H9 (cell line): ENCODE measurements at regions not wholly inside any gene's neighbourhood (a gene's known extent, or its start where the extent isn't known, plus 50 kb on each side); places are given as distances from the start of the nearest gene placed in this dataset.

Source experiments
- DNase-seq: peaks from one replicate; pipeline ENCODE4 v3.0.0-alpha.2; 2017
- H2AFZ ChIP-seq: one replicate; pipeline ENCODE4 v1.6.1; 2013; ENCODE audit warnings: mild to moderate bottlenecking, low read length, control low read depth, moderate library complexity
- H2AK5ac ChIP-seq: 2 replicates; pipeline ENCODE4 v1.6.1; 2013; ENCODE audit warnings: low read length, control low read depth, mixed read lengths; ENCODE audit not compliant: insufficient read length
- H2BK120ac ChIP-seq: one replicate; pipeline ENCODE4 v1.6.1; 2013; ENCODE audit warnings: low read depth, mild to moderate bottlenecking, low read length, control low read depth, inconsistent platforms; ENCODE audit not compliant: poor library complexity, severe bottlenecking
- H2BK12ac ChIP-seq: 2 replicates; pipeline ENCODE4 v1.6.1; 2013; ENCODE audit warnings: low read length, control low read depth, mixed read lengths, low read depth; ENCODE audit not compliant: insufficient read length
- H2BK15ac ChIP-seq: 2 replicates; pipeline ENCODE4 v1.6.1; 2013; ENCODE audit warnings: low read depth, low read length, control low read depth
- H2BK20ac ChIP-seq: one replicate; pipeline ENCODE4 v1.6.1; 2013; ENCODE audit warnings: low read depth, mild to moderate bottlenecking, low read length, control low read depth, inconsistent platforms; ENCODE audit not compliant: poor library complexity, severe bottlenecking
- H2BK5ac ChIP-seq: 2 replicates; pipeline ENCODE4 v1.6.1; 2013; ENCODE audit warnings: low read length, control low read depth, mixed read lengths; ENCODE audit not compliant: insufficient read length
- H3K14ac ChIP-seq: 2 replicates; pipeline ENCODE4 v1.6.1; 2013; ENCODE audit warnings: low read length, control low read depth; ENCODE audit not compliant: insufficient read depth
- H3K18ac ChIP-seq: 2 replicates; pipeline ENCODE4 v1.6.1; 2013; ENCODE audit warnings: low read depth, mild to moderate bottlenecking, mixed read lengths, low read length, control low read depth; ENCODE audit not compliant: insufficient read length
- H3K23ac ChIP-seq: 2 replicates; pipeline ENCODE4 v1.6.1; 2013; ENCODE audit warnings: low read length, control low read depth, mixed read lengths, low read depth; ENCODE audit not compliant: insufficient read length
- H3K23me2 ChIP-seq: 2 replicates; pipeline ENCODE4 v1.6.1; 2013; ENCODE audit warnings: low read depth, mild to moderate bottlenecking, mixed read lengths, low read length, control low read depth; ENCODE audit not compliant: insufficient read length, poor library complexity, severe bottlenecking
- H3K27ac ChIP-seq: 2 replicates; pipeline ENCODE4 v1.5.1; 2013; ENCODE audit warnings: low read length, control low read depth, mixed read lengths, low read depth; ENCODE audit not compliant: insufficient read length
- H3K27me3 ChIP-seq: 2 replicates; pipeline ENCODE4 v1.6.1; 2013; ENCODE audit warnings: low read length, control low read depth, inconsistent platforms; ENCODE audit not compliant: insufficient read depth
- H3K4ac ChIP-seq: 2 replicates; pipeline ENCODE4 v1.6.1; 2013; ENCODE audit warnings: low read depth, mild to moderate bottlenecking, control low read depth, inconsistent platforms, low read length, moderate library complexity
- H3K4me1 ChIP-seq: 2 replicates; pipeline ENCODE4 v1.6.1; 2013; ENCODE audit warnings: low read length, control low read depth, inconsistent platforms; ENCODE audit not compliant: insufficient read depth
- H3K4me2 ChIP-seq: 2 replicates; pipeline ENCODE4 v1.6.1; 2013; ENCODE audit warnings: low read length, control low read depth, mixed read lengths; ENCODE audit not compliant: insufficient read length, insufficient read depth
- H3K56ac ChIP-seq: 2 replicates; pipeline ENCODE4 v1.6.1; 2013; ENCODE audit warnings: low read depth, mild to moderate bottlenecking, mixed read lengths, low read length, control low read depth; ENCODE audit not compliant: insufficient read length
- H3K79me1 ChIP-seq: 2 replicates; pipeline ENCODE4 v1.6.1; 2013; ENCODE audit warnings: low read depth, mild to moderate bottlenecking, moderate library complexity, low read length, control low read depth, inconsistent platforms; ENCODE audit not compliant: insufficient read depth, poor library complexity, severe bottlenecking
- H3K79me2 ChIP-seq: 2 replicates; pipeline ENCODE4 v1.6.1; 2013; ENCODE audit warnings: low read length, control low read depth, inconsistent platforms; ENCODE audit not compliant: insufficient read depth
- H3K9ac ChIP-seq: 2 replicates; pipeline ENCODE4 v1.6.1; 2013; ENCODE audit warnings: low read length, control low read depth, mixed read lengths; ENCODE audit not compliant: insufficient read length; ENCODE audit errors: extremely low read depth
- H3K9me3 ChIP-seq: one replicate; pipeline ENCODE4 v1.6.1; 2013; ENCODE audit warnings: low read depth, low read length, inconsistent platforms; ENCODE audit not compliant: control insufficient read depth
- H3T11ph ChIP-seq: one replicate; pipeline ENCODE4 v1.6.1; 2013; ENCODE audit warnings: mild to moderate bottlenecking, low read length, control low read depth, inconsistent platforms
- H4K20me1 ChIP-seq: one replicate; pipeline ENCODE4 v1.6.1; 2013; ENCODE audit not compliant: control insufficient read depth, insufficient read length, insufficient read depth
- H4K5ac ChIP-seq: 2 replicates; pipeline ENCODE4 v1.6.1; 2013; ENCODE audit warnings: low read depth, mild to moderate bottlenecking, mixed read lengths, low read length, control low read depth; ENCODE audit not compliant: insufficient read length
- H4K8ac ChIP-seq: replicated peaks from 2 replicates; pipeline ENCODE4 v1.6.1; 2013; ENCODE audit warnings: low read length, control low read depth, mixed read lengths, low read depth; ENCODE audit not compliant: insufficient read length
- H4K91ac ChIP-seq: 2 replicates; pipeline ENCODE4 v1.6.1; 2013; ENCODE audit warnings: low read depth, mild to moderate bottlenecking, moderate library complexity, mixed read lengths, low read length, control low read depth; ENCODE audit not compliant: insufficient read length
- H3K27ac Mint-ChIP-seq, 3 experiments: 2 replicates in 2 of 3; 3 replicates in 1 of 3; pipeline ENCODE4 v1.8.0; 2020 to 2021; ENCODE audit warnings: mixed read lengths in 3 of 3, mild to moderate bottlenecking in 1 of 3, moderate library complexity in 1 of 3
- H3K27me3 Mint-ChIP-seq: 2 replicates; pipeline ENCODE4 v1.8.0; 2021; ENCODE audit warnings: low read depth, mild to moderate bottlenecking, moderate library complexity, mixed read lengths
- H3K36me3 Mint-ChIP-seq, 3 experiments: 2 replicates in 2 of 3; 3 replicates in 1 of 3; pipeline ENCODE4 v1.8.0; 2020 to 2021; ENCODE audit warnings: low read depth in 3 of 3, mixed read lengths in 3 of 3; ENCODE audit not compliant: insufficient read depth in 1 of 3
- H3K4me1 Mint-ChIP-seq, 2 experiments: 2 replicates each; pipeline ENCODE4 v1.8.0; 2020; ENCODE audit warnings: mixed read lengths in 2 of 2
- H3K4me3 Mint-ChIP-seq, 2 experiments: 2 replicates in 1 of 2; 3 replicates in 1 of 2; pipeline ENCODE4 v1.8.0; 2020 to 2021; ENCODE audit warnings: mild to moderate bottlenecking in 2 of 2, mixed read lengths in 2 of 2, moderate library complexity in 1 of 2
- H3K9me3 Mint-ChIP-seq, 2 experiments: 2 replicates in 1 of 2; 3 replicates in 1 of 2; pipeline ENCODE4 v1.8.0; 2020; ENCODE audit warnings: mild to moderate bottlenecking in 2 of 2, mixed read lengths in 2 of 2, moderate library complexity in 1 of 2
- WGBS: extraction: QIAGEN DNeasy Blood & Tissue Kit; methylation state at CpG from one replicate; pipeline ENCODE4 v1.1.7; 2013; ENCODE audit warnings: missing lambda C conversion rate, low lambda C conversion rate, mixed read lengths; ENCODE audit not compliant: insufficient read length; ENCODE audit errors: extremely low coverage; 5-methylcytosine and 5-hydroxymethylcytosine counted together
- TF ChIP-seq, protein P1 (sequence below): fragments of 200-600 bp; sonication (generic); conservative IDR thresholded peaks from 3 replicates; pipeline ENCODE4 v1.8.0; 2021; ENCODE audit warnings: antibody characterized with exemption, mild to moderate bottlenecking

- H3K4me2 ChIP-seq: no peak overlapping the region
- Mint-ChIP-seq H3K27ac (no peak overlapping the region), H3K27me3 (peaks cover 8% of the 10 kb centered on the region), H3K9me3 (no peaks in the 10 kb centered on the region), H3K4me3 (no peak overlapping the region), H3K4me1 (no peaks in the 10 kb centered on the region), H3K36me3 (no peaks in the 10 kb centered on the region)
- H2BK12ac ChIP-seq: no peak overlapping the region
- no peaks in the 10 kb centered on the region for H3K9me3 ChIP-seq
- no peak overlapping the region for H2BK20ac ChIP-seq
- H3K9ac ChIP-seq: no peak overlapping the region
- H2AK5ac ChIP-seq: no peak overlapping the region
- H2BK5ac ChIP-seq: no peak overlapping the region
- no peak overlapping the region for H3K18ac ChIP-seq
- H3K4me1 ChIP-seq: no peaks in the 10 kb centered on the region
- WGBS: no CpG with 5 or more reads among the region's 7 CpGs
- H3K27ac ChIP-seq: no peak overlapping the region
- no peaks in the 10 kb centered on the region for H3K23me2 ChIP-seq
- TF ChIP-seq, protein P1, sequence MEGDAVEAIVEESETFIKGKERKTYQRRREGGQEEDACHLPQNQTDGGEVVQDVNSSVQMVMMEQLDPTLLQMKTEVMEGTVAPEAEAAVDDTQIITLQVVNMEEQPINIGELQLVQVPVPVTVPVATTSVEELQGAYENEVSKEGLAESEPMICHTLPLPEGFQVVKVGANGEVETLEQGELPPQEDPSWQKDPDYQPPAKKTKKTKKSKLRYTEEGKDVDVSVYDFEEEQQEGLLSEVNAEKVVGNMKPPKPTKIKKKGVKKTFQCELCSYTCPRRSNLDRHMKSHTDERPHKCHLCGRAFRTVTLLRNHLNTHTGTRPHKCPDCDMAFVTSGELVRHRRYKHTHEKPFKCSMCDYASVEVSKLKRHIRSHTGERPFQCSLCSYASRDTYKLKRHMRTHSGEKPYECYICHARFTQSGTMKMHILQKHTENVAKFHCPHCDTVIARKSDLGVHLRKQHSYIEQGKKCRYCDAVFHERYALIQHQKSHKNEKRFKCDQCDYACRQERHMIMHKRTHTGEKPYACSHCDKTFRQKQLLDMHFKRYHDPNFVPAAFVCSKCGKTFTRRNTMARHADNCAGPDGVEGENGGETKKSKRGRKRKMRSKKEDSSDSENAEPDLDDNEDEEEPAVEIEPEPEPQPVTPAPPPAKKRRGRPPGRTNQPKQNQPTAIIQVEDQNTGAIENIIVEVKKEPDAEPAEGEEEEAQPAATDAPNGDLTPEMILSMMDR: no peak
- H3T11ph ChIP-seq: no peak overlapping the region
- no peak overlapping the region for H3K56ac ChIP-seq
- H3K79me2 ChIP-seq: no peaks in the 10 kb centered on the region
- H4K20me1 ChIP-seq: no peaks in the 10 kb centered on the region
- no peak overlapping the region for H2AFZ ChIP-seq
- no peaks in the 10 kb centered on the region for H3K27me3 ChIP-seq
- DNase-seq: peak; percentile 7
- H2BK15ac ChIP-seq: no peak overlapping the region
- no peak overlapping the region for H4K5ac ChIP-seq
- no peak overlapping the region for H2BK120ac ChIP-seq
- no peak overlapping the region for H4K91ac ChIP-seq
- no peaks in the 10 kb centered on the region for H3K79me1 ChIP-seq
- no peak overlapping the region for H4K8ac ChIP-seq
- no peak overlapping the region for H3K23ac ChIP-seq
- H3K14ac ChIP-seq: no peak overlapping the region
- no peak overlapping the region for H3K4ac ChIP-seq
Observed at GRCh38 chr20:63090052-63090451, 83.3 kb upstream of the BHLHE23 start.
